SK-N-SH treated with all-trans-retinoic acid at 6 μM for 48 hours (cell line): ENCODE measurements at regions not wholly inside any gene's neighbourhood (a gene's known extent, or its start where the extent isn't known, plus 50 kb on each side); places are given as distances from the start of the nearest gene placed in this dataset.

Experiments used
- ESRRG ChIP-seq: fragments of 250-450 bp; sonication (Bioruptor Pico); IDR thresholded peaks from 2 replicates; pipeline ENCODE4 v1.6.1; 2021; ENCODE audit warnings: mild to moderate bottlenecking
- RARB ChIP-seq: fragments of 250-450 bp; sonication (Bioruptor Pico); IDR thresholded peaks from 2 replicates; pipeline ENCODE4 v1.8.0; 2021; ENCODE audit warnings: mild to moderate bottlenecking, moderate library complexity
- ZFP30 ChIP-seq: fragments of 450-650 bp; formaldehyde crosslinking; IDR thresholded peaks from 2 replicates; pipeline ENCODE4 v1.5.0; 2022; ENCODE audit warnings: mild to moderate bottlenecking, moderate library complexity
- ZNF565 ChIP-seq: fragments of 450-650 bp; formaldehyde crosslinking; conservative IDR thresholded peaks from 2 replicates; pipeline ENCODE4 v1.5.0; 2020; ENCODE audit warnings: low read depth, mild to moderate bottlenecking, moderate library complexity
- ZNF70 ChIP-seq: fragments of 450-650 bp; formaldehyde crosslinking; IDR thresholded peaks from 2 replicates; pipeline ENCODE4 v1.5.0; 2020; ENCODE audit warnings: mild to moderate bottlenecking, moderate library complexity

DNA sequence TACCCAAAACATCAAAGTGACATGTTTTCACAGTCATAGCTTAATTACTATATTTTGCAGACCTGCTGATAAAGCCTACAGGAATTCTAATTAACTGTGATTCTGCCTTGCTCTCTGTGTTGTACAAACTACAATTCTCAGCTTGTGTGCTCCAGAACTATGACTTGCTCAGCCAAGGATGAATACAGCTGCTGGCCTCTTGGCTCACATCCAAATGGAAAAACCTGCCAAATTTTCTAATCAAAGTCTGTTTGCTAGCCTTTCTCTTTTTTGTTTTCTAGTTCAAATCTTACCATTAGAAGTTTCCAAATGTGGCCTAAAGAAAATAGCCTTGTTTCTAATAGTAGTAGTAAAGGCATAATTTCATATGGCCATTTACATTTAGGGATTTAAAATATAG, 1176.8 kb downstream of the FAM133A start:
- TF ChIP-seq ZFP30 (CRISPR knock-in tag) (no peak), RARB (CRISPR knock-in tag) (no peak), ZNF565 (CRISPR knock-in tag) (no peak), ESRRG (no peak), ZNF70 (CRISPR knock-in tag) (no peak)
